KMS-11 (cell line): ENCODE measurements at regions not wholly inside any gene's neighbourhood (a gene's known extent, or its start where the extent isn't known, plus 50 kb on each side); places are given as distances from the start of the nearest gene placed in this dataset.
"Not testable (repeated sequence)": the region's sequence is repeated elsewhere in the genome, so short reads cannot be mapped to it uniquely, and the experiment has no call there.

Source experiments
- H2AFZ ChIP-seq: fragments of 200-600 bp; sonication (generic); 2 replicates; pipeline ENCODE4 v1.6.1; 2016; ENCODE audit warnings: antibody characterized with exemption, mixed run types, low read depth
- H3K27ac ChIP-seq: fragments of 200-600 bp; sonication (generic); 2 replicates; pipeline ENCODE4 v1.6.1; 2016; ENCODE audit warnings: mild to moderate bottlenecking, mixed run types
- H3K27me3 ChIP-seq: fragments of 200-600 bp; sonication (generic); 2 replicates; pipeline ENCODE4 v1.6.1; 2017; ENCODE audit warnings: mild to moderate bottlenecking, low read depth, mixed run types, moderate library complexity; ENCODE audit not compliant: insufficient read depth
- H3K36me3 ChIP-seq: fragments of 200-600 bp; sonication (generic); 2 replicates; pipeline ENCODE4 v1.6.1; 2017; ENCODE audit warnings: mild to moderate bottlenecking, mixed run types; ENCODE audit not compliant: insufficient read depth
- H3K4me1 ChIP-seq: fragments of 200-600 bp; sonication (generic); 2 replicates; pipeline ENCODE4 v1.6.1; 2016; ENCODE audit warnings: mild to moderate bottlenecking, low read depth, mixed run types; ENCODE audit not compliant: poor library complexity, severe bottlenecking
- H3K4me2 ChIP-seq: fragments of 200-600 bp; sonication (generic); 2 replicates; pipeline ENCODE4 v1.7.0; 2016; ENCODE audit warnings: mild to moderate bottlenecking, mixed run types
- H3K4me3 ChIP-seq: fragments of 200-600 bp; sonication (generic); IDR thresholded peaks from 2 replicates; pipeline ENCODE4 v1.6.1; 2017; ENCODE audit warnings: low read depth, low read length, mixed read lengths; ENCODE audit not compliant: insufficient read depth
- H3K79me2 ChIP-seq: fragments of 200-600 bp; sonication (generic); 2 replicates; pipeline ENCODE4 v1.6.1; 2016; ENCODE audit warnings: low read depth, mixed run types; ENCODE audit not compliant: insufficient read depth
- H3K9ac ChIP-seq: fragments of 200-600 bp; sonication (generic); 2 replicates; pipeline ENCODE4 v1.6.1; 2016; ENCODE audit warnings: mild to moderate bottlenecking, mixed run types
- H4K20me1 ChIP-seq: fragments of 200-600 bp; sonication (generic); 2 replicates; pipeline ENCODE4 v1.6.1; 2016; ENCODE audit warnings: mild to moderate bottlenecking, mixed run types; ENCODE audit not compliant: insufficient read depth
- CTCF ChIP-seq: fragments of 200-600 bp; sonication (generic); conservative IDR thresholded peaks from 2 replicates; pipeline ENCODE4 v1.6.1; 2017; ENCODE audit warnings: low read depth, mild to moderate bottlenecking, antibody characterized with exemption, low read length, moderate library complexity, mixed read lengths

- Histone ChIP-seq H4K20me1 (no peaks in the 10 kb centered on the region), H3K4me2 (no peak overlapping the region), H3K79me2 (no peaks in the 10 kb centered on the region), H3K4me3 (no peak overlapping the region), H3K27me3 (no peaks in the 10 kb centered on the region), H3K27ac (no peak overlapping the region), H2AFZ (no peak overlapping the region), H3K4me1 (no peaks in the 10 kb centered on the region), H3K9ac (no peak overlapping the region), H3K36me3 (no peaks in the 10 kb centered on the region)
- no peak for TF ChIP-seq CTCF
These were observed 399.8 kb downstream of the ADCYAP1 start for GRCh38 chr18:1304392-1304992.

GRCh38 chr18:1306641-1307040 lies 402.0 kb downstream of the ADCYAP1 start:
- TF ChIP-seq CTCF: no peak
- Histone ChIP-seq H3K27ac (no peak overlapping the region), H3K79me2 (no peaks in the 10 kb centered on the region), H2AFZ (no peak overlapping the region), H3K4me3 (no peak overlapping the region), H4K20me1 (no peaks in the 10 kb centered on the region), H3K4me2 (no peak overlapping the region), H3K36me3 (no peaks in the 10 kb centered on the region), H3K4me1 (no peaks in the 10 kb centered on the region), H3K27me3 (no peaks in the 10 kb centered on the region), H3K9ac (no peak overlapping the region)

GRCh38 chr18:1308686-1309085 lies 404.0 kb downstream of the ADCYAP1 start:
- H3K36me3 ChIP-seq: no peaks in the 10 kb centered on the region
- TF ChIP-seq CTCF: no peak

GRCh38 chr18:1311376-1311775 lies 406.7 kb downstream of the ADCYAP1 start:
- no peaks in the 10 kb centered on the region for H4K20me1 ChIP-seq
- no peaks in the 10 kb centered on the region for H3K79me2 ChIP-seq
- H3K9ac ChIP-seq: no peak overlapping the region
- no peak overlapping the region for H3K4me3 ChIP-seq
- H2AFZ ChIP-seq: no peak overlapping the region
- no peak for TF ChIP-seq CTCF
- H3K27me3 ChIP-seq: no peaks in the 10 kb centered on the region
- no peaks in the 10 kb centered on the region for H3K4me1 ChIP-seq
- H3K27ac ChIP-seq: no peak overlapping the region
- no peaks in the 10 kb centered on the region for H3K36me3 ChIP-seq
- H3K4me2 ChIP-seq: no peak overlapping the region

More at GRCh38 chr18:1308686-1309085, 404.0 kb downstream of the ADCYAP1 start:
- H4K20me1 ChIP-seq: no peaks in the 10 kb centered on the region
- H3K9ac ChIP-seq: no peak overlapping the region
- no peaks in the 10 kb centered on the region for H3K27me3 ChIP-seq
- H3K4me1 ChIP-seq: no peaks in the 10 kb centered on the region
- no peaks in the 10 kb centered on the region for H3K79me2 ChIP-seq
- H2AFZ ChIP-seq: no peak overlapping the region
- H3K4me3 ChIP-seq: no peak overlapping the region
- H3K27ac ChIP-seq: no peak overlapping the region
- H3K4me2 ChIP-seq: no peak overlapping the region

- not testable (repeated sequence) for H2AFZ ChIP-seq, H3K4me1 ChIP-seq, H3K4me3 ChIP-seq
These were observed 430.7 kb downstream of the ADCYAP1 start for GRCh38 chr18:1335345-1335744.

More at GRCh38 chr18:1335345-1335744, 430.7 kb downstream of the ADCYAP1 start:
- not testable (repeated sequence) for H3K79me2 ChIP-seq, H4K20me1 ChIP-seq, H3K4me2 ChIP-seq, H3K27me3 ChIP-seq, H3K36me3 ChIP-seq, H3K27ac ChIP-seq, H3K9ac ChIP-seq
